KMS-11 (cell line): ENCODE measurements at regions not wholly inside any gene's neighbourhood (a gene's known extent, or its start where the extent isn't known, plus 50 kb on each side); places are given as distances from the start of the nearest gene placed in this dataset.

Experiments
- H2AFZ ChIP-seq: fragments of 200-600 bp; sonication (generic); 2 replicates; pipeline ENCODE4 v1.6.1; 2016; ENCODE audit warnings: antibody characterized with exemption, mixed run types, low read depth
- H3K27ac ChIP-seq: fragments of 200-600 bp; sonication (generic); 2 replicates; pipeline ENCODE4 v1.6.1; 2016; ENCODE audit warnings: mild to moderate bottlenecking, mixed run types
- H3K27me3 ChIP-seq: fragments of 200-600 bp; sonication (generic); 2 replicates; pipeline ENCODE4 v1.6.1; 2017; ENCODE audit warnings: mild to moderate bottlenecking, low read depth, mixed run types, moderate library complexity; ENCODE audit not compliant: insufficient read depth
- H3K36me3 ChIP-seq: fragments of 200-600 bp; sonication (generic); 2 replicates; pipeline ENCODE4 v1.6.1; 2017; ENCODE audit warnings: mild to moderate bottlenecking, mixed run types; ENCODE audit not compliant: insufficient read depth
- H3K4me1 ChIP-seq: fragments of 200-600 bp; sonication (generic); 2 replicates; pipeline ENCODE4 v1.6.1; 2016; ENCODE audit warnings: mild to moderate bottlenecking, low read depth, mixed run types; ENCODE audit not compliant: poor library complexity, severe bottlenecking
- H3K4me2 ChIP-seq: fragments of 200-600 bp; sonication (generic); 2 replicates; pipeline ENCODE4 v1.7.0; 2016; ENCODE audit warnings: mild to moderate bottlenecking, mixed run types
- H3K4me3 ChIP-seq: fragments of 200-600 bp; sonication (generic); IDR thresholded peaks from 2 replicates; pipeline ENCODE4 v1.6.1; 2017; ENCODE audit warnings: low read depth, low read length, mixed read lengths; ENCODE audit not compliant: insufficient read depth
- H3K79me2 ChIP-seq: fragments of 200-600 bp; sonication (generic); 2 replicates; pipeline ENCODE4 v1.6.1; 2016; ENCODE audit warnings: low read depth, mixed run types; ENCODE audit not compliant: insufficient read depth
- H3K9ac ChIP-seq: fragments of 200-600 bp; sonication (generic); 2 replicates; pipeline ENCODE4 v1.6.1; 2016; ENCODE audit warnings: mild to moderate bottlenecking, mixed run types
- H4K20me1 ChIP-seq: fragments of 200-600 bp; sonication (generic); 2 replicates; pipeline ENCODE4 v1.6.1; 2016; ENCODE audit warnings: mild to moderate bottlenecking, mixed run types; ENCODE audit not compliant: insufficient read depth
- CTCF ChIP-seq: fragments of 200-600 bp; sonication (generic); conservative IDR thresholded peaks from 2 replicates; pipeline ENCODE4 v1.6.1; 2017; ENCODE audit warnings: low read depth, mild to moderate bottlenecking, antibody characterized with exemption, low read length, moderate library complexity, mixed read lengths

- Histone ChIP-seq H3K4me2 (no peak overlapping the region), H4K20me1 (no peaks in the 10 kb centered on the region), H3K79me2 (no peaks in the 10 kb centered on the region), H3K27ac (no peak overlapping the region), H3K36me3 (no peaks in the 10 kb centered on the region), H3K27me3 (no peaks in the 10 kb centered on the region), H2AFZ (no peak overlapping the region), H3K9ac (no peak overlapping the region), H3K4me3 (no peak overlapping the region), H3K4me1 (no peaks in the 10 kb centered on the region)
- no peak for TF ChIP-seq CTCF
Measured at GRCh38 chr4:114087596-114088230, 108.3 kb upstream of the ARSJ start.

- H3K4me3 ChIP-seq = no peak overlapping the region
- no peaks in the 10 kb centered on the region for H3K4me1 ChIP-seq
- H3K4me2 ChIP-seq = no peak overlapping the region
- H3K9ac ChIP-seq = no peak overlapping the region
- no peak for TF ChIP-seq CTCF
- H2AFZ ChIP-seq = no peak overlapping the region
- no peaks in the 10 kb centered on the region for H3K36me3 ChIP-seq
- H4K20me1 ChIP-seq = no peaks in the 10 kb centered on the region
- no peaks in the 10 kb centered on the region for H3K27me3 ChIP-seq
- no peaks in the 10 kb centered on the region for H3K79me2 ChIP-seq
- H3K27ac ChIP-seq = no peak overlapping the region
Measured at GRCh38 chr4:114088481-114088880, 109.0 kb upstream of the ARSJ start.

GRCh38 chr4:114091546-114091945 lies 112.1 kb upstream of the ARSJ start:
- no peaks in the 10 kb centered on the region for H3K4me1 ChIP-seq
- H2AFZ ChIP-seq = no peak overlapping the region
- no peaks in the 10 kb centered on the region for H3K27me3 ChIP-seq
- no peak overlapping the region for H3K27ac ChIP-seq
- no peak for TF ChIP-seq CTCF
- no peak overlapping the region for H3K9ac ChIP-seq
- H3K4me2 ChIP-seq = no peak overlapping the region
- H3K36me3 ChIP-seq = no peaks in the 10 kb centered on the region
- H3K79me2 ChIP-seq = no peaks in the 10 kb centered on the region
- no peak overlapping the region for H3K4me3 ChIP-seq
- no peaks in the 10 kb centered on the region for H4K20me1 ChIP-seq

GRCh38 chr4:114093221-114093715 lies 113.8 kb upstream of the ARSJ start:
- H2AFZ ChIP-seq = no peak overlapping the region
- no peaks in the 10 kb centered on the region for H4K20me1 ChIP-seq
- no peaks in the 10 kb centered on the region for H3K27me3 ChIP-seq
- no peaks in the 10 kb centered on the region for H3K79me2 ChIP-seq
- no peaks in the 10 kb centered on the region for H3K4me1 ChIP-seq
- no peak overlapping the region for H3K9ac ChIP-seq
- H3K36me3 ChIP-seq = no peaks in the 10 kb centered on the region
- H3K4me3 ChIP-seq = no peak overlapping the region
- no peak overlapping the region for H3K27ac ChIP-seq
- H3K4me2 ChIP-seq = no peak overlapping the region
- no peak for TF ChIP-seq CTCF
